Fibroblast of villous mesenchyme (primary cell): ENCODE measurements at regions not wholly inside any gene's neighbourhood (a gene's known extent, or its start where the extent isn't known, plus 50 kb on each side); places are given as distances from the start of the nearest gene placed in this dataset.

Experiments
- DNase-seq: peaks from one replicate; pipeline ENCODE4 v3.0.0-alpha.2; 2010; ENCODE audit warnings: low read depth
- H3K4me3 ChIP-seq: 2 replicates; pipeline ENCODE4 v1.5.1; 2011; ENCODE audit warnings: low read depth, mild to moderate bottlenecking, low read length
- CTCF ChIP-seq: IDR thresholded peaks from 2 replicates; pipeline ENCODE4 v1.5.1; 2012; ENCODE audit warnings: low read depth, mild to moderate bottlenecking, low read length; ENCODE audit not compliant: insufficient read depth

DNA sequence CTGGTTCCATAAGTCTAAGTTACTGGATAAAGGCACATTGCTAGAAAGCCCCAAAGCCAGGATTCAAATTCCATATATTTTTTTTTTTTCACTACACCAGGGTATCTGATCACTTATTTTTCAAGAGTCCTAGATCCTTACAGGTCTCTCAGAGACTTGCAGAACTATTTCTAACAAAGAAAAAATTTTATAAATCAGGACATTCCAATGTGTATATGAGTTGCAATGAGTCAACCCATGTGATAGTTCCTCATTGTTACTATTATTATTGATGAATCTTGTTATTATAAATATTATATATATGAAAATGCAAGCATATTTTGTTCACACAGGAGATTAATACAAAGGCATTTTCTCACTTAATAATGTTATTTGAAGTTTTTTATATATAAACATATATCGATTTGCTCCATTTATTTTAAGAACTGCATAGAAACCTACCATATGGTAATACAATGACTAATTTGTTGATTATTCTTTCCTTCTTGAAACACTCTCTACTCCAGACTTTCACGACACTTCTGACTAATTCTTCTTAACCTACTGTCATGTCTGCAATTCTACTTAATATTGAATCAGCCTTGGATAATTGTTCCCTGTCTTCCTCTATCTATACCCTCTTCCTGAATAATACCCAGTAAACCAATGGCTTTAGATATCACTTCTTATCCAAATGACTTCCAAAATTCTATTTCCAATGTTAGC is 968.4 kb upstream of the NRXN1 start:
- TF ChIP-seq CTCF, result no peak
- DNase-seq, result no peak
- no peak overlapping the region for H3K4me3 ChIP-seq

DNA sequence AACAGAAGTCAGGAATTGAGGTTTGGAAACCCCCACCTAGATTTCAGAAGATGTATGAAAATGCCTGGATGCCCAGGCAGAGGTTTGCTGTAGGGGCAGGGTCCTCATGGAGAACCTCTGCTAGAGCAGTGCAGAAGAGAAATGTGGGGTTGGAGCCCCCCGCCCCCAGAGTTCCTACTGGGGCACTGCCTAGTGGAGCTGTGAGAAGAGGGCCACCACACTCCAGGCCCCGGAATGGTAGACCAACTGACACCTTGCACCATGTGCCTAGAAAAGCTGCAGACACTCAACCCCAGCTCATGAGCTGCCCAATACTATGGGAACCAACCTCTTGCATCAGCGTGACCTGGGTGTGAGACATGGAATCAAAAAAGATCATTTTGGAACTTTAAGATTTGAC is 967.0 kb upstream of the NRXN1 start:
- no peak for DNase-seq
- no peak for TF ChIP-seq CTCF
- H3K4me3 ChIP-seq, result no peak overlapping the region

GRCh38 chr2:51997571-51997970 is 965.6 kb upstream of the NRXN1 start:
- no peak overlapping the region for H3K4me3 ChIP-seq
- no peak for DNase-seq
- no peak for TF ChIP-seq CTCF

DNA sequence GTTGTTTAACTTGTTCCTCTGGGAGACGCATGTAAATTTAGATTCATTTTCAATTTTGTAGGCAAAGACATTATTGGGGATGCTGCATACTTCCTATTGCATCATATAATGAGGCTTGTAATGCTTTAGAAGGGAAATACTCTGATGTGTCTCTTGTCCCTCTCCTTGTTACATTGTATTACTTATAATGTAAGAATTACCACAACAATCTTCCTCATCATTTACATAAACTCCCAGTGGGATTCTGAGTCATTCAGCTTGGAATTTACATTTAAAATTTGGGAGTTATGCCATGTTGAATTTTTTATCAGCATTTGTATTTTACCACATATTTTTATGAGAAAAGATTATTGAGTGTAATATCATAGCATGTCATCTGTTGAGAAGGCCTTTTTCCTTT is 963.4 kb upstream of the NRXN1 start:
- DNase-seq, result peak; percentile 10
- no peak overlapping the region for H3K4me3 ChIP-seq
- no peak for TF ChIP-seq CTCF

DNA sequence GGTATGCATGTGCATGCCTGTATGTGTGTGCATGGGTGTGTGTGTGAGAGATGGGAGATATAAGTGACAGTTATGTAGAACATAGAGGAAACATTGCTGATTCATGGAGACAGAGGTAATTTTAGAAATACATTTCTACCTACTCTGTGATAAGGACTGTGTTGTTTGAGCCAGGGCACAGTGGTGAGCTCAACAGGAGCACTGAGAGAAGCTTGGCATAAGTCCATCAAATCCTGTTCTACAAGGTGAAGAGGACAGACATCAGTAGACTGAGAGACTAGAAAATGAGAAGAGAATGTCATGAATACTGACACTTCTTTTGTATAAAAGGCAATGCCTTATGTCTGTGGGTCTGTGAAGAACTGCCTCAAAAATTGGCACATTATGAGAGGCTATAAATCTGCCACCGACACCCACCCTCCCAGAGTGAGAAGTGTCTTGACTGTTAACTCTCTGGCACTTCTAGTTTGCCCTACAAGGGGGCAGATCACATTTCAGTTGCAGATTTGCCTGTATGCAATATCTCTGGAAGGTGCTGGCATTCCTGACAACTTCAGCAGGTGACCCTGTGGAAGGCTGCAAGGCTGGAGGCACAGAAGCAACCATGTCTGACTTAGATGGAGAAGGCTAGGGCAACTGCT is 962.3 kb upstream of the NRXN1 start:
- no peak for DNase-seq
- TF ChIP-seq CTCF, result no peak

GRCh38 chr2:51990684-51991083 is 958.8 kb upstream of the NRXN1 start:
- H3K4me3 ChIP-seq, result no peak overlapping the region
- no peak for DNase-seq
- TF ChIP-seq CTCF, result no peak

More for the DNA sequence above, 962.3 kb upstream of the NRXN1 start:
- no peak overlapping the region for H3K4me3 ChIP-seq
